WTC11 (cell line): ENCODE measurements at regions not wholly inside any gene's neighbourhood (a gene's known extent, or its start where the extent isn't known, plus 50 kb on each side); places are given as distances from the start of the nearest gene placed in this dataset.

Experiments
- ATAC-seq: fragments of 200-7000 bp; cut with Tn5 transposase; 2 replicates; pipeline ENCODE4 v1.10.0; 2021; ENCODE audit warnings: mild to moderate bottlenecking, moderate library complexity
- CTCF ChIA-PET: fragments of 300-600 bp; sonication (Branson Sonifier 250); formaldehyde crosslinking; loops from one replicate; lab custom pipeline; 2021; ENCODE audit warnings: antibody characterized with exemption; lab: Charles Lee
- POLR2A ChIA-PET: fragments of 350-600 bp; sonication (Branson Sonifier 250); formaldehyde crosslinking; loops from one replicate; lab custom pipeline; 2021; ENCODE audit warnings: antibody characterized with exemption; lab: Charles Lee
- DNase-seq: peaks from one replicate; pipeline ENCODE4 v3.0.0; 2021; ENCODE audit warnings: low spot score
- H3K27ac Mint-ChIP-seq: 2 replicates; pipeline ENCODE4 v1.8.0; 2021; ENCODE audit warnings: mixed read lengths
- H3K27me3 Mint-ChIP-seq: 2 replicates; pipeline ENCODE4 v1.8.0; 2021; ENCODE audit warnings: low read depth, mild to moderate bottlenecking, moderate library complexity, mixed read lengths
- H3K36me3 Mint-ChIP-seq: 2 replicates; pipeline ENCODE4 v1.8.0; 2021; ENCODE audit warnings: mixed read lengths
- H3K4me1 Mint-ChIP-seq: 2 replicates; pipeline ENCODE4 v1.8.0; 2022; ENCODE audit warnings: mixed read lengths
- H3K4me3 Mint-ChIP-seq: 2 replicates; pipeline ENCODE4 v1.8.0; 2021; ENCODE audit warnings: mild to moderate bottlenecking, moderate library complexity, mixed read lengths
- H3K9me3 Mint-ChIP-seq: 2 replicates; pipeline ENCODE4 v1.8.0; 2021; ENCODE audit warnings: mixed read lengths
- ATF1 ChIP-seq: sonication (generic); formaldehyde crosslinking; IDR thresholded peaks from 2 replicates; pipeline ENCODE4 v1.8.1; 2023; ENCODE audit warnings: mild to moderate bottlenecking, moderate library complexity, missing genetic modification reagents
- CREM ChIP-seq: sonication (generic); formaldehyde crosslinking; IDR thresholded peaks from 2 replicates; pipeline ENCODE4 v1.8.1; 2022; ENCODE audit warnings: mild to moderate bottlenecking, missing genetic modification reagents, moderate library complexity
- E2F5 ChIP-seq: sonication (generic); formaldehyde crosslinking; IDR thresholded peaks from 2 replicates; pipeline ENCODE4 v1.8.1; 2022; ENCODE audit warnings: mild to moderate bottlenecking, moderate library complexity, missing genetic modification reagents
- FOXJ3 ChIP-seq: sonication (generic); formaldehyde crosslinking; IDR thresholded peaks from 2 replicates; pipeline ENCODE4 v1.9.0; 2021; ENCODE audit warnings: missing genetic modification reagents, mild to moderate bottlenecking, borderline replicate concordance
- IRF1 ChIP-seq: sonication (generic); formaldehyde crosslinking; IDR thresholded peaks from 2 replicates; pipeline ENCODE4 v1.8.0; 2023; ENCODE audit warnings: missing genetic modification reagents
- MXD4 ChIP-seq: fragments of 250-450 bp; sonication (Bioruptor Pico); IDR thresholded peaks from 2 replicates; pipeline ENCODE4 v1.8.0; 2021; ENCODE audit warnings: mild to moderate bottlenecking, moderate library complexity, borderline replicate concordance
- NFATC4 ChIP-seq: fragments of 250-450 bp; sonication (Bioruptor Pico); IDR thresholded peaks from 2 replicates; pipeline ENCODE4 v1.9.0; 2021; ENCODE audit warnings: mild to moderate bottlenecking
- NFYB ChIP-seq: sonication (generic); formaldehyde crosslinking; conservative IDR thresholded peaks from 2 replicates; pipeline ENCODE4 v1.8.0; 2022; ENCODE audit warnings: low read depth, missing genetic modification reagents
- PRDM15 ChIP-seq: sonication (generic); formaldehyde crosslinking; IDR thresholded peaks from 2 replicates; pipeline ENCODE4 v1.8.0; 2022; ENCODE audit warnings: missing genetic modification reagents
- SP1 ChIP-seq: sonication (generic); formaldehyde crosslinking; conservative IDR thresholded peaks from 2 replicates; pipeline ENCODE4 v1.8.1; 2022; ENCODE audit warnings: missing genetic modification reagents
- TEAD1 ChIP-seq: sonication (generic); formaldehyde crosslinking; IDR thresholded peaks from 2 replicates; pipeline ENCODE4 v1.8.0; 2022; ENCODE audit warnings: mild to moderate bottlenecking, missing genetic modification reagents
- TEAD4 ChIP-seq: sonication (generic); formaldehyde crosslinking; IDR thresholded peaks from 2 replicates; pipeline ENCODE4 v1.8.0; 2022; ENCODE audit warnings: mild to moderate bottlenecking, missing genetic modification reagents
- ZMAT4 ChIP-seq: fragments of 250-450 bp; sonication (Bioruptor Pico); IDR thresholded peaks from 2 replicates; pipeline ENCODE4 v1.9.0; 2021; ENCODE audit warnings: mild to moderate bottlenecking
- ZNF317 ChIP-seq: sonication (generic); formaldehyde crosslinking; IDR thresholded peaks from 2 replicates; pipeline ENCODE4 v1.8.1; 2023; ENCODE audit warnings: low read depth, mild to moderate bottlenecking, moderate library complexity, missing genetic modification reagents, borderline replicate concordance
- TF ChIP-seq, protein P1 (sequence below): sonication (generic); formaldehyde crosslinking; IDR thresholded peaks from 2 replicates; pipeline ENCODE4 v1.8.1; 2022; ENCODE audit warnings: low read depth, missing genetic modification reagents, borderline replicate concordance
- TF ChIP-seq, protein P2 (sequence below): sonication (generic); formaldehyde crosslinking; conservative IDR thresholded peaks from 2 replicates; pipeline ENCODE4 v1.8.1; 2022; ENCODE audit warnings: mild to moderate bottlenecking, missing genetic modification reagents
- TF ChIP-seq, protein P3 (sequence below): sonication (generic); formaldehyde crosslinking; IDR thresholded peaks from 2 replicates; pipeline ENCODE4 v1.8.0; 2022; ENCODE audit warnings: mild to moderate bottlenecking, missing genetic modification reagents
- TF ChIP-seq, protein P4 (sequence below): fragments of 250-450 bp; sonication (Bioruptor Pico); IDR thresholded peaks from 2 replicates; pipeline ENCODE4 v1.9.0; 2021; ENCODE audit warnings: mild to moderate bottlenecking
- TF ChIP-seq, protein P5 (sequence below): sonication (generic); formaldehyde crosslinking; IDR thresholded peaks from 2 replicates; pipeline ENCODE4 v1.8.1; 2023; ENCODE audit warnings: mild to moderate bottlenecking, missing genetic modification reagents

GRCh38 chr10:17506390-17506789, 52.0 kb upstream of the ST8SIA6 start (continued):
- TF ChIP-seq IRF1 (CRISPR knock-in tag) (no peak), ATF1 (no peak), NFYB (CRISPR knock-in tag) (no peak), MXD4 (CRISPR knock-in tag) (no peak), E2F5 (CRISPR knock-in tag) (no peak), TEAD1 (CRISPR knock-in tag) (no peak)
- TF ChIP-seq, protein P1, sequence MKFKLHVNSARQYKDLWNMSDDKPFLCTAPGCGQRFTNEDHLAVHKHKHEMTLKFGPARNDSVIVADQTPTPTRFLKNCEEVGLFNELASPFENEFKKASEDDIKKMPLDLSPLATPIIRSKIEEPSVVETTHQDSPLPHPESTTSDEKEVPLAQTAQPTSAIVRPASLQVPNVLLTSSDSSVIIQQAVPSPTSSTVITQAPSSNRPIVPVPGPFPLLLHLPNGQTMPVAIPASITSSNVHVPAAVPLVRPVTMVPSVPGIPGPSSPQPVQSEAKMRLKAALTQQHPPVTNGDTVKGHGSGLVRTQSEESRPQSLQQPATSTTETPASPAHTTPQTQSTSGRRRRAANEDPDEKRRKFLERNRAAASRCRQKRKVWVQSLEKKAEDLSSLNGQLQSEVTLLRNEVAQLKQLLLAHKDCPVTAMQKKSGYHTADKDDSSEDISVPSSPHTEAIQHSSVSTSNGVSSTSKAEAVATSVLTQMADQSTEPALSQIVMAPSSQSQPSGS (CRISPR knock-in tag): no peak
- TF ChIP-seq, all 79 proteins: peak for 0

- H3K4me3 Mint-ChIP-seq: no peak overlapping the region
- H3K4me1 Mint-ChIP-seq: no peaks in the 10 kb centered on the region
- TF ChIP-seq FOXJ3 (no peak), CREM (CRISPR knock-in tag) (no peak), IRF1 (CRISPR knock-in tag) (no peak), ZMAT4 (CRISPR knock-in tag) (no peak), SP1 (CRISPR knock-in tag) (no peak), PRDM15 (no peak), TEAD4 (CRISPR knock-in tag) (no peak), ZNF317 (CRISPR knock-in tag) (no peak), NFATC4 (CRISPR knock-in tag) (no peak)
- TF ChIP-seq, protein P2, sequence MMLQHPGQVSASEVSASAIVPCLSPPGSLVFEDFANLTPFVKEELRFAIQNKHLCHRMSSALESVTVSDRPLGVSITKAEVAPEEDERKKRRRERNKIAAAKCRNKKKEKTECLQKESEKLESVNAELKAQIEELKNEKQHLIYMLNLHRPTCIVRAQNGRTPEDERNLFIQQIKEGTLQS (CRISPR knock-in tag): no peak
- TF ChIP-seq, protein P3, sequence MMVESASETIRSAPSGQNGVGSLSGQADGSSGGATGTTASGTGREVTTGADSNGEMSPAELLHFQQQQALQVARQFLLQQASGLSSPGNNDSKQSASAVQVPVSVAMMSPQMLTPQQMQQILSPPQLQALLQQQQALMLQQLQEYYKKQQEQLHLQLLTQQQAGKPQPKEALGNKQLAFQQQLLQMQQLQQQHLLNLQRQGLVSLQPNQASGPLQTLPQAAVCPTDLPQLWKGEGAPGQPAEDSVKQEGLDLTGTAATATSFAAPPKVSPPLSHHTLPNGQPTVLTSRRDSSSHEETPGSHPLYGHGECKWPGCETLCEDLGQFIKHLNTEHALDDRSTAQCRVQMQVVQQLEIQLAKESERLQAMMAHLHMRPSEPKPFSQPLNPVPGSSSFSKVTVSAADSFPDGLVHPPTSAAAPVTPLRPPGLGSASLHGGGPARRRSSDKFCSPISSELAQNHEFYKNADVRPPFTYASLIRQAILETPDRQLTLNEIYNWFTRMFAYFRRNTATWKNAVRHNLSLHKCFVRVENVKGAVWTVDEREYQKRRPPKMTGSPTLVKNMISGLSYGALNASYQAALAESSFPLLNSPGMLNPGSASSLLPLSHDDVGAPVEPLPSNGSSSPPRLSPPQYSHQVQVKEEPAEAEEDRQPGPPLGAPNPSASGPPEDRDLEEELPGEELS (CRISPR knock-in tag): no peak
- TF ChIP-seq, protein P4, sequence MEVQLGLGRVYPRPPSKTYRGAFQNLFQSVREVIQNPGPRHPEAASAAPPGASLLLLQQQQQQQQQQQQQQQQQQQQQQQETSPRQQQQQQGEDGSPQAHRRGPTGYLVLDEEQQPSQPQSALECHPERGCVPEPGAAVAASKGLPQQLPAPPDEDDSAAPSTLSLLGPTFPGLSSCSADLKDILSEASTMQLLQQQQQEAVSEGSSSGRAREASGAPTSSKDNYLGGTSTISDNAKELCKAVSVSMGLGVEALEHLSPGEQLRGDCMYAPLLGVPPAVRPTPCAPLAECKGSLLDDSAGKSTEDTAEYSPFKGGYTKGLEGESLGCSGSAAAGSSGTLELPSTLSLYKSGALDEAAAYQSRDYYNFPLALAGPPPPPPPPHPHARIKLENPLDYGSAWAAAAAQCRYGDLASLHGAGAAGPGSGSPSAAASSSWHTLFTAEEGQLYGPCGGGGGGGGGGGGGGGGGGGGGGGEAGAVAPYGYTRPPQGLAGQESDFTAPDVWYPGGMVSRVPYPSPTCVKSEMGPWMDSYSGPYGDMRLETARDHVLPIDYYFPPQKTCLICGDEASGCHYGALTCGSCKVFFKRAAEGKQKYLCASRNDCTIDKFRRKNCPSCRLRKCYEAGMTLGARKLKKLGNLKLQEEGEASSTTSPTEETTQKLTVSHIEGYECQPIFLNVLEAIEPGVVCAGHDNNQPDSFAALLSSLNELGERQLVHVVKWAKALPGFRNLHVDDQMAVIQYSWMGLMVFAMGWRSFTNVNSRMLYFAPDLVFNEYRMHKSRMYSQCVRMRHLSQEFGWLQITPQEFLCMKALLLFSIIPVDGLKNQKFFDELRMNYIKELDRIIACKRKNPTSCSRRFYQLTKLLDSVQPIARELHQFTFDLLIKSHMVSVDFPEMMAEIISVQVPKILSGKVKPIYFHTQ: no peak
- TF ChIP-seq, protein P5, sequence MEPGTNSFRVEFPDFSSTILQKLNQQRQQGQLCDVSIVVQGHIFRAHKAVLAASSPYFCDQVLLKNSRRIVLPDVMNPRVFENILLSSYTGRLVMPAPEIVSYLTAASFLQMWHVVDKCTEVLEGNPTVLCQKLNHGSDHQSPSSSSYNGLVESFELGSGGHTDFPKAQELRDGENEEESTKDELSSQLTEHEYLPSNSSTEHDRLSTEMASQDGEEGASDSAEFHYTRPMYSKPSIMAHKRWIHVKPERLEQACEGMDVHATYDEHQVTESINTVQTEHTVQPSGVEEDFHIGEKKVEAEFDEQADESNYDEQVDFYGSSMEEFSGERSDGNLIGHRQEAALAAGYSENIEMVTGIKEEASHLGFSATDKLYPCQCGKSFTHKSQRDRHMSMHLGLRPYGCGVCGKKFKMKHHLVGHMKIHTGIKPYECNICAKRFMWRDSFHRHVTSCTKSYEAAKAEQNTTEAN: no peak
- TF ChIP-seq, all 79 proteins: peak for 0
- ATAC-seq (no peak), DNase-seq (no peak)
- no peaks in the 10 kb centered on the region; the same call in 1 of the 2 replicates for H3K27me3 Mint-ChIP-seq
- H3K9me3 Mint-ChIP-seq: peaks cover 11% of the 10 kb centered on the region
- 0 out of 2 replicates have a peak, but pooled peaks cover 3% of the 10 kb centered on the region for H3K36me3 Mint-ChIP-seq
- POLR2A ChIA-PET: interaction anchor here (0.6 kb wide), 2 partner anchors 13 to 140 kb away, joined by 3 to 4 read pairs; no protein-coding TSS in a partner anchor
- no peak overlapping the region for H3K27ac Mint-ChIP-seq
- CTCF ChIA-PET: interaction anchor here (1.5 kb wide), 1 partner anchor 129 kb away, joined by 3 read pairs; no protein-coding TSS in a partner anchor
Measured at GRCh38 chr10:17504547-17505245, 50.3 kb upstream of the ST8SIA6 start.
